SK-N-DZ (cell line): ENCODE measurements at regions not wholly inside any gene's neighbourhood (a gene's known extent, or its start where the extent isn't known, plus 50 kb on each side); places are given as distances from the start of the nearest gene placed in this dataset.

Source experiments
- DNase-seq: peaks from one replicate; pipeline ENCODE4 v3.0.0-alpha.2; 2015; ENCODE audit warnings: low spot score

DNA sequence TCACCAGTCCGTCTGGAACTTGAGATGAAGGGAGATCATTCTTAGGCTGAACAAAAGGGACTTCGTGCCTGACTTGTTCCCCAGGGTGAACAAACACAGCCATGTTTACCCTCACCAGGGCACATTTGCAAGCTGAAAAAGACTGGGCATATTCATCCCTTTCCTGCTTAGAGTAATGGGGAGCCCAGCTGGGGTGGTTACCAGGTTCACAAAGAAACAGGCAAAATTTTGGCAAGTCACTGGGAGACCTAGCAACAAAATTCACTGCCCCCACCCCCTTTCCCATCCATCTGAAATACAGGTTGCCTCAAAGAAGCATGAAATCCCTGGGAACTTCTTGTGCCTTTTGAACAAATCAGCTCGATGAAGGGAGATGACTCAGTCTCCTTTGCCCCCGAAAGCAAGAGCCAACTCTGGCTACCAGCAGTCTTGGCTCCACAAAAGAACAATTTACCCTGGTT is 775.0 kb downstream of the SQOR start:
- DNase-seq, result no peak

DNA sequence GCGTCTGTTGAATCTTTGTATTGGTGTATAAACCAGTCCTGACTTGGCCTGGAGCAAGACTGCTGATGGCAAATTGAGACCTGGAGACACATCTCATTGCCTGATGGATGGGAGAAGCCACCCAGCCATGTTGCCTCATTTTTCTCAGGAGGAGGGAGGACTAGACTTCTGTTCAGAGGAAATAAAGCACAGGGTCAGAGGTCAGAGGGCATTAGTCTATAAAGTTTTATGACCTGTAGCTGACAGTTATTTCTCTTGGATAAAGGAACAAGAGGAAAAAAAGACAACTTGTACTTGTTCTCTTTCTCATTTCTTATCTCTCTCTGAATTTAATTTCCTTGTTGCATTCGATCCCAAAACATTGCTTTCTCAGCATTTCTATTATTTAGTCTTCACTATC is 775.9 kb downstream of the SQOR start:
- no peak for DNase-seq

DNA sequence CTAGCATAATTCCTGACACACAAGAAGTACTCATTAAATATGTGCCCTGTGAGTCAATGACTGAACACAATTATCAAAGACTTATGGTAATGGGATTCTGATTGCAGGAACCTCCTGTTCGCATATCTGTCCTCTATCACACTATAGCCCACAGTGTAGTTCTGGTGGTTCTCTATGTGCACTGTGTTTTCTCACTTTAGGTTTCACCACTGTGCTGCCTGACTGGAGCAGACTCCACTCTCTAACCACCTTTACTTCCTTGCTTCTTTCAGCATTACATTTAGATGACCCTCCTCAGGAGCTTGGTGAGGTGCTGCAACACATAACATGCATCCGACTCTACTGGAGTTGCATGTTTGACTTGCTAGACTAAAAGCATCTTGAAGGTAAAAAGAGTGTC is 777.1 kb downstream of the SQOR start:
- no peak for DNase-seq

DNA sequence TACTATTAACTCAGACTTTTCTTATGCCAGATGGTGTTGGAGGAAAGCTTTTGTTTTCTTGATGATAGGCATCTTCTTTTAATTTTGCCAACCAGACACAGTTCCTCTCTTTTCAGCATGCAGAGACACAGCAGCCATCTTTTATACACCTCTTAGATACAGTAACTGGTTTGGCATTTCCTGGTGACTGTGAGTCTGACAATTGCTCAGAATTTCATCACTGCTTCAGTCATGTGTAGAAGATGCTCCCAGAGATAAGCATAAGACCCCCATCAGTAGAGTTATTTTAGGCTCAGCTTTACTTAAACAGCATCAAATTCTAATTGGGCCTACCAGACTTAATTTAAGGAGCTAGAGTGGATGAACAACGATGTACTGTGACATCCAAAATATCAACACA is 779.0 kb downstream of the SQOR start:
- no peak for DNase-seq

DNA sequence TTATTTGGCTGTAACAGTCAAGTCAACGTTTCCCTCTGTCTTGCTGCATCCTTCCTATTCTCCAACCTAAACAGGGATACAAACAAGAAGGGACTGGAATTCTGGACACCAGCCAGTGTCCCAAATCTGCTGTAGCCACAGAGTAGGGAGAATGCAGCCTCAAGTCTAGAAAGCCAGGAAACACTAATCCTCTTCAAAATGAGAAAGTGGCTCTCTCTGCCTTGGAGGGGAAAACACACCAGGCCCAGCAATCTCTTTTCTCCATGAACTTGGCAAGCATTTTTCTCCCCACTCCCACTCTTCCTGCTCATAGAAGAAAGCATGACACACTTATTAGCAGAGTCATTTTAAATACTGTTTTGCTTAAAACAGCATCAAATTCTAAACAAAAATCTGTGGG is 781.7 kb downstream of the SQOR start:
- no peak for DNase-seq

DNA sequence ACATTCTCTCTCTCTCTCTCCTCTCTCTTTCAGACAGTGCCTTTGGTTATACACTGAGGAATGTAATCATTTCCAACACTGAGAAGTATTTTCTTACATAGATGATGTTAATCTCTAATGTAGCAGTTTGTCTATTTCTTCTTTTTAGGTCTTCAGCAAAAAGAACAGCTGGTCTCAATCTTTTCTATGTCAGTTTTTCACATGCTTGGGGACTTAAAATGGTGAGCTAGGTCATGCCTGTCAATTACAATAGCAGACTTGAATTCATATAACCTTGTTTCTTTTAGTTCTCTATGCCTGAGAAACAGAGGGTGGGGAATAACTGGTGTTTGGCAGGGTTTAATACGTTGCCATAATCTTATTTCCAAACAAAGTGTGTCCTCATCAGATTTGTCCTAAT is 786.2 kb downstream of the SQOR start:
- no peak for DNase-seq

DNA sequence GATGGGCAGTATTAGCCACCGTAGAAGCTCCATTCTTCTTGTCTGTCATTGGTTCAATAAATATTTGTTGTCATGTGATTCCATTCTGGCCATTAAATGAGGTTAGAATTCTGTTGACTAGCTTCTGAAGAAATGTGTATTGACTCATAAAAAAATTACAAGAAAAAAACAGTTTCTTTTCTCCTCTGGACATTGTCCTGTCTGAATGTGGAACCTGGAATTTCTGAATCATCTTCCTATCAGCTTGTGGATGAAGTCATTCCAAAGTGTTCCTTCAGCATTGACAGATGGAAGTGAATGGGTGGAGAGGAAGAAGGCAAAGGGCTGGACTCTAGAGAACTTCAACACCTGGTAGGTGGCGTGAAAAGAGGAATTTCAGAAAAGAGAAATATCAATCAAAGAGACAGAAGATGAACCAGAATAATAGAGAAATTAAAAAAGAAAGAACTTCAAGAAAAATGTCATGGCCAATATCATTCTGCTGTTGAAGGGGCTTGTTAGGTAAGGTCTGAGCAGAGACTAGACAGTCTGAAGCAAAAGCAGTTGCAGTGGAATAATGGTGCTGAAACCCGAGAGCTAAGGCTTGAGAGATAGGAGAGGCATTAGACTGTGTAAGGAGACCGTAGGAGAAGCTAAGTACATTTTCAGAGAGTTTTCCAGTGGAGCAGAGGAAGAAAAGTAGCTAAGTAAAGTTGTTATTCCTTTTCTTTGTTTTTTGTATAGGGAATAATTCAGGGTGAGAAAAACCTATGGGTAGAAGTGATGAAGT is 806.6 kb downstream of the SQOR start:
- DNase-seq, result no peak

DNA sequence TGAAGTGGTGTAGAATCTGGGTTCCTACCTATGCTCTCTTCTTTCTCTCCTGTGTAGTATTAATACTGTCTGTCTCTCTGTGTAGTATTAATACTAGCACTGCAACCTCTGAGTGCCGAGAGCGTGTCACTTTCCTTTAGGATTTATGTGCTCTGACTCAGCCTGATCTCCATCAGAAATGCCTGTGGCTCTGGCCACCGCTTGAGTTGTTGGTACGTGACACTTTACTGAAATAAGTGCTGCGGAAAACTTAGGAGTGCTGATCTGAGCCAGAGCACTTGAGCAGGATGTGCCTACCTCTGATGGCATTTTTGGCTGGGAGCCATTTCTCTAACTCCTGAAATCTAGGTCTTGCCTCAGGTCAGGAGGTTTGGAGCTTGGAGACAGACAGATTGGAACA is 807.4 kb downstream of the SQOR start:
- no peak for DNase-seq

DNA sequence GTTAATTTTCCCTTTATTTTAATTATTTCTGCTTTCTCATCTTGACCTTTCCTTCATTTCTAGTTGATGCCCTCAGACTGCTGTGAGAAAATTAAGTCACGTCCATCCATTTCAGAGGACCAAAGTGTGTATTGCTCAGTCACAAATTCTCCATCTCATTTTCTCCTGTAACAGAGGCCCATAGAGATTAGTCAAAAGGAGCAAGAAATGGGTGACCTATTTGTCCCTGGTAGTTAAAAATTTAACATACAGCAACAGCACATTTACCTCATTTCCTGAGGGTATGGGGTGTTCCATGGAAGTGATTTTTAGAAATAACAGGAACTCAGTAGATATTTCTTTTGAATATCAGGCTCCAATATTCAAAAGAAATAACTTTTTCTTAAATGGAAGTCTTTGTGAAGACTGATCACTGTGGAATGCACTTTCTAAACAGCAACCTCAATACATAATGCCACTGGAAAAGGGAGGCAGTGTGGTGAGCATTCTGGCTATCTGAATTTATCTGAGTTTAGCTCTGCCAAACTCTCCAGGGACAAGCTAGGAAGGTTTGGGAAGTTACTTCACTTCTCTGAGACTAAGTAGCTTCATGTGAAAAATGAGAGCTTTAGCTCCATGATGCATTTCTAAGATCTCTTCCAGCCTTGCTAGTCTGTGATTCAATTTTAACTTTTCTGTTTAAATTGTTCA is 808.2 kb downstream of the SQOR start:
- no peak for DNase-seq

DNA sequence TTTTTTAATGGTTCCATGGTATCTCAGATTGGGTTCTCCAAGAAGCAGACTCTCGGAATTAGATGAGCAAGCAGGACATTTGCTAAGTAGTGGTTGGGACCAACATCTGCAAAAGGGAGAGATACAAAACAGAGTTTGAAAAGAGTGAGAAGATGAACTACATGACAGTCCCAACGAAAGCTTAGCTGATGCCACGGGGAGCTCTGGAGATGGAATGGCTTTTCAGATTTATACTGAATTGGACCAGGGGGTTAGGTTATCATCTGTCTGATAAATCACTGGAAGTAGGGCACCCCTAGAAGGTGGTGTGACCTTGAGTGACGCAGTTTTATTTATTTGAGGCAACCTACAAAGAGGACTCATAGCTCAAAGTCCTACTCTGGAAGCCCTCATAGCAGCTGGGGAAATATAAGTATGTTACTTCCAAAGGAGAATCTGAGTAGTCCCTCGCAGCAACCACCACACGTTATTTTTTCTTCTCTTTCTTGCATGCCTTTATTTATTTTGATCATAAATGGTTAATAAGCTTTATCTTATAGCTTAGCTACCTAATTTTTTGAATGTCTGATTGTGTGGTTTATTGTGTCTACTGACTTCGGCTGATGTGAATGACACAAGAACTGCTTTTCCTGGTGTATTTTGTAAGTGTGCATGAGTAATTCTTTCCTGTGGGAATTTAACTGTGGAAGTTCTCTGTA is 815.4 kb downstream of the SQOR start:
- no peak for DNase-seq

DNA sequence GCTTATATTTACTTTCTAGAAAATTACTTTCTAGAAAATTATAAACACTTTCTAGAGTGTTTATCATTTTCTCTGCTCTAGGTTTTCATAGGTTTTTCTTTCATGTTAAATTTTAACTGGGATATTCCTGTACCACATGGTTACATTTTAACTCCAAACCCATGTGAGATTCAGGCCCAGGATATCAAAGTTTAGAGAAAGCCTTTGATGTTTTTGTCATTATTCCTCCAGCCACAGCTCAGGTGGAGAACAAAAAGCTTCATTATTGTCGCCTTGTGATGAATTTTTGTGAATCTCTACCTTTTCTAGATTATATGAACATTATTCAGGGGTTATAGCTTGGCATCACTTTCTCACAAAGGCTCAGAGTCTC is 816.0 kb downstream of the SQOR start:
- no peak for DNase-seq

DNA sequence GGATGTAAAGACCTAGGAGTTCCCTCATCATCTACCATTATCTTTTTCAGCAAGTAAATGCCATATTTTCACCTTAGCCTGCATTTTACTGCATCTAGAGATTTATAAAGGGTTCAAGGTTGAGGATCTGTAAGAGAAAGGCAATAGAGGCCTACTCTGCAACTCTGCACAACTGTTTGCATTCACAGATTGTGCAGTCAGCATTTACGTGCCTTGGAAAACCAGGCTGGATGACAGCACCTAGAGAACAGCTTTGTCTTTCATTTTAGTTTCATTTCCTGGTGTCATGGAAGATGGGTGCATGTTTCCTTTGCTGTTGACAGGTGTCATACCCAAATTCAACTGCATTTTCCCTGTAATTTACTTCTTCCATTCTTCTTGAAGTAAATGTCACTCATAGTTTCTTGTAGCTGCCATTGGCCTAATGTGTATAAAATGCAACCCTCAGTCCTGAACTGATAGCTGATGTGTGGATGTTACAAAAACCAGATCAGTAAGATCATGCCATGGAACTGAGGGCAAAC is 817.5 kb downstream of the SQOR start:
- DNase-seq, result no peak

DNA sequence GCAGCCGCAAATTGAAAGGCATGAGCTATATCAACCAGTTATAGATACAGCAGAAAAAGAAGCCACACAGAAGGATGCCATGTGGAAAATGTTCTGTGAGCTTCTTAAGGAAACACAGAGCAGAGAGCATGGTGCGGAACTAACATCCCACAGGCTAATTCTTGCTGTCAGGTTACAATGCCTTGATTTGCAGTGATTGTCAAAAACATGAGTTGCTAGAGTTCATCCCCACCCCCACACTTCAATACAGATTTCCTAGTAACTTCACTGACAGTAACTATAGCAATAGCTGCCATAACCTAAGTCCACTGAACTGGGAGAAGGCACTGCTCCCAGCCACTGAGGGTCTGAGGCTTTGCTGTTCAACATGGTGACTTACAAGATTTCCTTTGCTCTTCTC is 821.6 kb downstream of the SQOR start:
- DNase-seq, result no peak

DNA sequence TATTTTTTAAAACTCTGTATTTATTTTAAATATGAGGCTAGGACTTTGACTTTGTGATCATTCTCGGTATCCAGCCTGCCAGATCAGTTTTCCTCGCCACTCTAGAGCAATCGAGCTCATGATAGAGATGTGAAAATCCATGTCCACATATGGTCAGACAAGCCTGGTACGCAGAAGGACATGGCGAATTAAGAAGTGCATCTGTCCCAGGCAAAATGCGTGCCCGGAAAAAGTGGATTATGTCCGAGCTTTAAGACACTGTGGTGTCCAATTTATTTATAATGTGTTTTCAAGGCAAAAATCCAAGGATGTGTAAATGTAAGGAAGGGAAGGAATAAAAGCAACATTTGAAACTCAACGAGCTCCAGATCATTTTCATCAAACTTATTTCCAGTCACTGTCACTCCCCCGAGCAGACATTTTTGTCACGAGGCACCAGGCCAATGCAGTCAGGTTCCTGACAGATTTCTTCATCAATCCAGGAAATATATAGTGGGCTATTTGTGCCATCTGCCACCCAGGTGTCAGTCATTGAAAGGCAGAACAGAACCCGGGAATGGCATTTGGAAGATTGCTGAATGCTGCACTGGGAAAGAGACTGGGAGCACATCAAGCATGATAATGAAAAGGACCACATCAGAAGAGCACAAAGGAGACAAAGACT is 825.7 kb downstream of the SQOR start:
- no peak for DNase-seq

DNA sequence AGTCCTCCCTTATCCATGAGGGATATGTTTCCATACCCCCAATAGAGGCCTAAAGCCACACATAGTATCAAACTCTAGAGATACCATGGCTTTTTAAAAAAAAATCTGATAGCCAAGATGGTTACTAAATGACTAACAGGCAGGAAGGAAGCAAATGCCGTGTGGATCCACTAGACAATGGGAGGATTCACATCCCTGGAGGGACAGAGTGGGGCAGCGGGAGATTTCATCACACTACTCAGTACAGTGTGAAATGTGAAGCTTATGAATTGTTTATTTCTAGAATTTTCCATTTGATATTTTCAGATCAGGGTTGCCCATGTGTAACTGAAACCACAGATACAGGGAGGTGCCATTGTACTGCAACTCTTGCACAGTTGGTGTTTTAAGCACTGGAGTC is 826.6 kb downstream of the SQOR start:
- DNase-seq, result no peak

DNA sequence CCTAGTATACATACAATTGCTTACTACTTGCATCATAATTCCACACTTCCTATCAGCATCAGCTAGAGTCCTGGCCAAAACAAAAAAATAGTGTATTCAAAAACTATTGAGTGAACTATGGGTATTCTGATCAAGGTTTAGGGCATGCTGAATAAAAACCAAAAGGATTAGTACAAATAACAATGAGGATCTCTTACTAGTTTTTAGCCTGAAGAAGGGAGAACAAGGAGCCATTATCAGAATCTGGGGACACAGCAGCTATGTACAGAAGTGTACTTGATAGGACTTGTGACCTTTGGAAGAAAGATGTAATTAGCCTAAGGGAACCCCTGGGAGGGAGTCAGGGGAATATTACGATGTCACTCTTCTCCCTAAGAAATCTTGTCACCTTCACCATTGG is 832.2 kb downstream of the SQOR start:
- no peak for DNase-seq

DNA sequence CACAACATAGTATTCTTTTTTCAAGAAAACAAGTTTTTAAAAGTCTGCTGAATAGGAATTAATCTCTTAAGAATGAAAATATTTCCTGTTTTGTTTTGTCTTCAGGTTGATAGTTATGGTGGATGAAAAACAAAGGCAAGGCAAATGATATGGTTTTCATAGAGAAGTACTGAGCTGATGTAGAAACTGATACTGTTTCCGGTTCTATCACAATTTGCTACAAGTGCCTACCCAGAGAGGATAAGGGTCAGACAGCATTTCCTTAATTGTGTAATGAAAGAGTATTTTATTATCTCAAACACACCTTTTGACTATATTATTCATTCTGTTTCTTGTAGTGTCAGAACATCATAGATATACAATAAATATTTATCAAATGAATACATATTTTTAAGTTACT is 836.3 kb downstream of the SQOR start:
- DNase-seq, result no peak

DNA sequence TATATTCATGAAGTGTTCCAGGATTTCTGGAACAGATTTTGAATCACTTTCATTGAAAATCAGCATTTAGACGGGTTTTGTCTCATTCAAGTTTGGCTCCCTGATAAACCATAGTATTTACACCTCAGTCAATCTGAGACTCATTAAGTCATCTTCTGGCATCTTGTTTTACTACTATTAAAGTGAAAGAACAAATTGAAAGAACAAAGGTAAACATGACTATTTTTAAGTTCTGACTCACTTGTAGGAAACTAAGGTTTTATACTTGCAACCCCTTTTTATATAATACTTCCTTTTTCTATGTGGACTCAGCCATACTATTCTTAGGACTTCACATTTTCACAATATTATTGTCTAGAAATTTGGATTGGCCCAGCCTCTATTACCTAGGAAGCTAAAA is 854.4 kb downstream of the SQOR start:
- DNase-seq, result no peak

DNA sequence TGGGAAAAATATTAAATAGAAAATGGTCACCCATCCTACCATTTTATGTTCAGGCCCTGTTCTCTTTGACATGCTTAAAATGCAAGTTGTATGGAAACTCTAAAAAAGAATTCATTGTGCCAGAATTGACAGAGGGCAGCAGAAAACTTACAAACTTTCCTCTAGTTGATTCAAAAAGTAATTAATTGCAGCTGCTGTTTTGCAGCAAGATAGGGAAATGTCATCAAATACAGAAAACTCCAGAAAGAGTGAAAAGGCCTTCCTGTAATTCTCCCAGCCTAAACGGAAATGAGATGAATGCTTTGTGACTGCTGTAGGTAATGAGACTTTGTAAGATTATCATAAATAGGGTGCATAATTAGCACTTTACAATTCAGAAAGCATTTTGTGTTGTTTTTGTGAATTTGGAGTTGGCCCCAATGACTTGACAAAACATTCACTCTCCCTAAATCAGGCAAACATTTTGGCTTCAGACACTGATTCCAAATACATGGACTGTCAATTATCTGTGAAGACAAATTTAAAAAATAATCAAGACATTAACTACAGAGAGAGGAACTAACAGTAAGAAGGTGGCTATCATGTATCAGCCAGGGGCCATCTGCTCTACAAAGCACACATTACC is 861.8 kb downstream of the SQOR start:
- DNase-seq, result peak; percentile 12

DNA sequence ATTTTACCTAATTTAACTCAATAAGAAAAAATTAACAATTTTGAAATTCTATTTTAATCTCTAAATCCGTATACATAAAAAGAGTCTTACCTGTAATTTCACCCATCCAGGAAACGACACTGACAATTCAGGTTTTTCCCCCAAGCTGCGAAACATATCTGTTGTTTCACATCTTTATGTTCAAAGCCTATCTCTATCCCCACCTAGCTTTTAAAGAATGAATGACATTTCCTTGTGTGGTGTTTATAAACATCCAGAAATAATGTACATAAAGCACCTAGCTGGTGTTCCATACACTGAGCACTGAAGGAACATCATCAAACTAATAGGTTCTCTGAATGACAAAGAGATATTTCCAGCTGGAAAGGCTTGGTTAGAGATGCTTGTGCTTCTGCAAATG is 867.8 kb downstream of the SQOR start:
- DNase-seq, result peak; percentile 17

DNA sequence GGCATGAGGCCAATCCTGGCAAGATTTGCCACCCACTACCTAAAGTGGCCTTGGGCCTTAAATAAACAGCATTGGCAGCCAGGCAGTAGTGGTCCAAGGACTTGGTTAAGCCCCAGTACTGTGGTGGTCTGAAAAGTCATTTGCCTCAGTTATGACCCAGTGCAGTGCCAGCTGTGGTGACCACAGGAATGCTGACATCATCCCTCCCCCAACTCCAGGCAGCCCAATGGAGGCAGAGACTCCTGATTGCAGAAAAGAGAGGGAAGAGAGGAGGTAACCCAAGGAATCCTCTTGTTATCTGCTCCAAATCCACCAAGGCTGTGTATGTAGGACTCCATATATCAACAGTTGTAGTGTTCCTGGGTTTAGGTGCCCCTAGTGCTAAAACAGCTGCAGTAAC is 883.6 kb downstream of the SQOR start:
- no peak for DNase-seq

DNA sequence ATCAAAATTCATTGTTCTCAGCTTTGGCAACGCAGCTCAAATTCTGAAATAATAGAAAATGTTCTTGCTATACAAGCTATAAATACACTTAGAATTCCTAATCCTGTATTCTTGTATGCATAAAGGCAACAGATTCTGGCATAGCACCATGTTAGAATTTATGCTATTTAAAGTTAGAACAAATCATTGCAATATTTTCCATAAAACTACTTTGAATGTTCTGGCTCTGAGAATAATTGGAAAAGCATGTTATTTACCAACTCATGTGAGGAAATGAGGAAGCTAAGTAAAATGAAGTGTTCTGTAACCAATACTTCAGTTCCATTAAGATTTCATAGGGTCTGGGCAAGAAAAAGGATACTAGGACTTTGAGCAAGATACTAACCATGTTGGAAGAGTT is 888.9 kb downstream of the SQOR start:
- DNase-seq, result no peak
